ENCODE measurements at regions not wholly inside any gene's neighbourhood (a gene's known extent, or its start where the extent isn't known, plus 50 kb on each side); places are given as distances from the start of the nearest gene placed in this dataset.
A peak's percentile ranks its signal among the peaks of the same experiment; 100 is the strongest.
"Not testable (repeated sequence)": the region's sequence is repeated elsewhere in the genome, so short reads cannot be mapped to it uniquely, and the experiment has no call there.

- H3K27ac ChIP-seq (ENCODE audit: low read depth, low read length); H3K9me2 ChIP-seq (ENCODE audit: insufficient read depth); H3K9me3 ChIP-seq (ENCODE audit: control insufficient read depth in 1 of 2, insufficient read depth in 1 of 2, low read depth in 1 of 2, low read length in 2 of 2); H3K79me2 ChIP-seq (ENCODE audit: insufficient read depth, low read length); POLR2A ChIA-PET; H4K20me1 ChIP-seq (ENCODE audit: insufficient read depth); H3K27me3 ChIP-seq (ENCODE audit: insufficient read depth, low read length); intact Hi-C loops (cut with micrococcal nuclease); BruUV-seq (replicated peaks); CTCF ChIA-PET; RAD21 ChIA-PET (ENCODE audit: low non-redundant PET in 1 of 2, low total read pairs in 2 of 2, uncharacterized antibody in 2 of 2, unreplicated experiment in 2 of 2); H3K36me3 ChIP-seq (ENCODE audit: control insufficient read depth in 1 of 2, insufficient read depth in 2 of 2, low read length in 2 of 2): not testable (repeated sequence)
- TF ChIP-seq CBX3 (IDR thresholded peaks at IDR 0.05; ENCODE audit: low read depth) (peak; percentile 61; the same call in 1 of the 2 replicates), JUND (IDR thresholded peaks at IDR 0.05) (peak; percentile 55), FOSL1 (IDR thresholded peaks at IDR 0.05; ENCODE audit: low read depth) (peak; percentile 62)
- 0 out of 2 replicates have a peak overlapping the region, but pooled peaks have one; percentile 34 for H3K9ac ChIP-seq (ENCODE audit: low read length)
- ATAC-seq = peak; percentile 69
- DNase-seq (ENCODE audit: low read depth, low spot score) = peak; percentile 66
- H2AFZ ChIP-seq (ENCODE audit: low read depth, low read length, poor library complexity, severe bottlenecking) = peak overlapping the region; percentile 73
- H3K4me3 ChIP-seq (replicated peaks in 1 of 2; ENCODE audit: low read depth in 1 of 2, low read length in 2 of 2) = peak overlapping the region; percentile 5 to 37; a peak in 3 of 4 replicates
- peaks cover 0 to 20% of the 10 kb centered on the region in 2 experiments; a peak in 3 of 4 replicates for H3K4me1 ChIP-seq (ENCODE audit: control insufficient read depth in 1 of 2, insufficient read depth in 2 of 2, low read length in 2 of 2)
- H3K4me2 ChIP-seq (ENCODE audit: low read length) = peak overlapping the region; percentile 75
Observed at GRCh38 chr4:35021222-35021621, 1223.1 kb downstream of the ARAP2 start.

GRCh38 chr4:35025152-35025834, 1219.0 kb downstream of the ARAP2 start:
- Histone ChIP-seq H3K9me2 (ENCODE audit: insufficient read depth) (no peaks in the 10 kb centered on the region), H3K27me3 (ENCODE audit: insufficient read depth, low read length) (no peaks in the 10 kb centered on the region), H3K36me3 (ENCODE audit: control insufficient read depth in 1 of 2, insufficient read depth in 2 of 2, low read length in 2 of 2) (no peaks in the 10 kb centered on the region), H2AFZ (ENCODE audit: low read depth, low read length, poor library complexity, severe bottlenecking) (no peak overlapping the region), H3K79me2 (ENCODE audit: insufficient read depth, low read length) (no peaks in the 10 kb centered on the region), H3K9me3 (ENCODE audit: control insufficient read depth in 1 of 2, insufficient read depth in 1 of 2, low read depth in 1 of 2, low read length in 2 of 2) (no peaks in the 10 kb centered on the region), H3K27ac (ENCODE audit: low read depth, low read length) (no peak overlapping the region), H3K4me3 (replicated peaks in 1 of 2; ENCODE audit: low read depth in 1 of 2, low read length in 2 of 2) (no peak overlapping the region), H3K9ac (ENCODE audit: low read length) (no peak overlapping the region), H4K20me1 (ENCODE audit: insufficient read depth) (no peaks in the 10 kb centered on the region), H3K4me2 (ENCODE audit: low read length) (no peak overlapping the region), H3K4me1 (ENCODE audit: control insufficient read depth in 1 of 2, insufficient read depth in 2 of 2, low read length in 2 of 2) (peaks cover 0 to 20% of the 10 kb centered on the region in 2 experiments; a peak in 3 of 4 replicates)
- TF ChIP-seq SP1 (IDR thresholded peaks at IDR 0.05; ENCODE audit: low read depth) = no peak
- TF ChIP-seq ELF1 (IDR thresholded peaks at IDR 0.05; ENCODE audit: borderline replicate concordance, low read depth) = no peak
- no peak for TF ChIP-seq POLR2A (IDR thresholded peaks at IDR 0.05; ENCODE audit: borderline replicate concordance, extremely low read depth, insufficient read depth, insufficient read length)
- no peak for TF ChIP-seq POLR2AphosphoS5 (IDR thresholded peaks at IDR 0.05; ENCODE audit: low read depth, low read length)
- no peak for TF ChIP-seq MAX (IDR thresholded peaks at IDR 0.05)
- no peak for TF ChIP-seq CEBPB (IDR thresholded peaks at IDR 0.05; ENCODE audit: low read depth)
- TF ChIP-seq TCF7L2 (IDR thresholded peaks at IDR 0.05; ENCODE audit: borderline replicate concordance, extremely low read depth, insufficient read depth, insufficient read length) = no peak
- no peak for TF ChIP-seq YY1 (IDR thresholded peaks at IDR 0.05; ENCODE audit: extremely low read depth, insufficient replicate concordance, low read depth, low read length)
- TF ChIP-seq ATF3 (IDR thresholded peaks at IDR 0.05) = no peak
- TF ChIP-seq REST (IDR thresholded peaks at IDR 0.05; ENCODE audit: low read depth) = no peak
- BruUV-seq (replicated peaks) = no TSS peak
- ChIA-PET POLR2A (no interaction called here), CTCF (no interaction called here), RAD21 (ENCODE audit: low non-redundant PET in 1 of 2, low total read pairs in 2 of 2, uncharacterized antibody in 2 of 2, unreplicated experiment in 2 of 2) (no interaction called here)
- DNase-seq (ENCODE audit: low read depth, low spot score) = no peak
- no peak for ATAC-seq
- intact Hi-C loops (cut with micrococcal nuclease) = no loop called here

All from HCT116 (cell line).